ENCODE measurements at regions not wholly inside any gene's neighbourhood (a gene's known extent, or its start where the extent isn't known, plus 50 kb on each side); places are given as distances from the start of the nearest gene placed in this dataset.

DNA sequence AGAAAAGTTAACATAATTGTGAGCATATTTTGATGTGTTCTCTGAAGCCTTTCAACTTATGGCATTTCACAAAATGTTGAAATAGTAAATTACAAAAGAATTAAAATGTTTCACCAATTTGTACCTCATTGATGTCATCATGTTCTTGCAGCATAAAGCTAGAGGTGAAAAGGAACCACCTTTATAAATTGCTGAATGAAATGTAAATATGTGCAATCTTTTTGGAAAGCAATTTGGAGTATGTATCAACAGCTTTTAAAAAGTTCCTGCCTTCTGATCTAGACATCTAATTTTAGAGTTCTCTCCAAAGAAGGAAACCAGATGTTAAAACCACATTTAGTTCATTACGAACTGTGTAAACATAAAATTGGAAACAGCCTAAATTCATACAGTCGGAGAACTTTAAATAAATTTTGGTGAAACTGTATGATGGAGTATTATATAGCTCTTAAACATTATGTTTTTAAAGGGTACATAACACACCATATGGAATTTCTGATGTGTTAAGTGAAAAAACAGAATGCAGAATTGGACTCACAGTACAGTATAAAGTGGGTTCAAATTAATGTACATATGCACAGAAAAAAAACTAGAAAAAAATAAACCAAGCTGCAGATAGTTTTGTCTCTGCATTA is 311.2 kb upstream of the NAALADL2 start:
- TF ChIP-seq ARNTL (CRISPR knock-in tag; IDR thresholded peaks at IDR 0.05; ENCODE audit: borderline replicate concordance, low read depth) (no peak), OSR1 (CRISPR knock-in tag; IDR thresholded peaks at IDR 0.05) (no peak), TSHZ2 (CRISPR knock-in tag; IDR thresholded peaks at IDR 0.05) (no peak), TCF4 (CRISPR knock-in tag; IDR thresholded peaks at IDR 0.05; ENCODE audit: borderline replicate concordance) (no peak), GLIS3 (CRISPR knock-in tag; IDR thresholded peaks at IDR 0.05) (no peak), TOX (CRISPR knock-in tag; IDR thresholded peaks at IDR 0.05; ENCODE audit: borderline replicate concordance) (no peak), ZNF8 (CRISPR knock-in tag; IDR thresholded peaks at IDR 0.05) (no peak), PPARA (CRISPR knock-in tag; IDR thresholded peaks at IDR 0.05; ENCODE audit: borderline replicate concordance) (no peak), ZFP30 (CRISPR knock-in tag; IDR thresholded peaks at IDR 0.05) (no peak), ZC3H10 (CRISPR knock-in tag; IDR thresholded peaks at IDR 0.05) (no peak), PATZ1 (CRISPR knock-in tag; IDR thresholded peaks at IDR 0.05; ENCODE audit: borderline replicate concordance) (no peak), RARB (CRISPR knock-in tag; IDR thresholded peaks at IDR 0.05) (no peak), ESRRG (CRISPR knock-in tag; IDR thresholded peaks at IDR 0.05) (no peak)
- TF ChIP-seq, protein P1, sequence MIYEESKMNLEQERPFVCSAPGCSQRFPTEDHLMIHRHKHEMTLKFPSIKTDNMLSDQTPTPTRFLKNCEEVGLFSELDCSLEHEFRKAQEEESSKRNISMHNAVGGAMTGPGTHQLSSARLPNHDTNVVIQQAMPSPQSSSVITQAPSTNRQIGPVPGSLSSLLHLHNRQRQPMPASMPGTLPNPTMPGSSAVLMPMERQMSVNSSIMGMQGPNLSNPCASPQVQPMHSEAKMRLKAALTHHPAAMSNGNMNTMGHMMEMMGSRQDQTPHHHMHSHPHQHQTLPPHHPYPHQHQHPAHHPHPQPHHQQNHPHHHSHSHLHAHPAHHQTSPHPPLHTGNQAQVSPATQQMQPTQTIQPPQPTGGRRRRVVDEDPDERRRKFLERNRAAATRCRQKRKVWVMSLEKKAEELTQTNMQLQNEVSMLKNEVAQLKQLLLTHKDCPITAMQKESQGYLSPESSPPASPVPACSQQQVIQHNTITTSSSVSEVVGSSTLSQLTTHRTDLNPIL (CRISPR knock-in tag; IDR thresholded peaks at IDR 0.05; ENCODE audit: low read depth) = no peak

GRCh38 chr3:174548841-174549623 is 310.1 kb upstream of the NAALADL2 start:
- no peak for TF ChIP-seq ZFP30 (CRISPR knock-in tag; IDR thresholded peaks at IDR 0.05)
- no peak for TF ChIP-seq TOX (CRISPR knock-in tag; IDR thresholded peaks at IDR 0.05; ENCODE audit: borderline replicate concordance)
- TF ChIP-seq, protein P2, sequence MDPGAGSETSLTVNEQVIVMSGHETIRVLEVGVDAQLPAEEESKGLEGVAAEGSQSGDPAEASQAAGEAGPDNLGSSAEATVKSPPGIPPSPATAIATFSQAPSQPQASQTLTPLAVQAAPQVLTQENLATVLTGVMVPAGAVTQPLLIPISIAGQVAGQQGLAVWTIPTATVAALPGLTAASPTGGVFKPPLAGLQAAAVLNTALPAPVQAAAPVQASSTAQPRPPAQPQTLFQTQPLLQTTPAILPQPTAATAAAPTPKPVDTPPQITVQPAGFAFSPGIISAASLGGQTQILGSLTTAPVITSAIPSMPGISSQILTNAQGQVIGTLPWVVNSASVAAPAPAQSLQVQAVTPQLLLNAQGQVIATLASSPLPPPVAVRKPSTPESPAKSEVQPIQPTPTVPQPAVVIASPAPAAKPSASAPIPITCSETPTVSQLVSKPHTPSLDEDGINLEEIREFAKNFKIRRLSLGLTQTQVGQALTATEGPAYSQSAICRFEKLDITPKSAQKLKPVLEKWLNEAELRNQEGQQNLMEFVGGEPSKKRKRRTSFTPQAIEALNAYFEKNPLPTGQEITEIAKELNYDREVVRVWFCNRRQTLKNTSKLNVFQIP (CRISPR knock-in tag; IDR thresholded peaks at IDR 0.05; ENCODE audit: borderline replicate concordance, low read depth) = no peak
- no peak for TF ChIP-seq ARNTL (CRISPR knock-in tag; IDR thresholded peaks at IDR 0.05; ENCODE audit: borderline replicate concordance, low read depth)
- no peak for TF ChIP-seq OSR1 (CRISPR knock-in tag; IDR thresholded peaks at IDR 0.05)
- no peak for TF ChIP-seq BACH2 (CRISPR knock-in tag; IDR thresholded peaks at IDR 0.05; ENCODE audit: borderline replicate concordance)
- no peak for TF ChIP-seq ISL1 (CRISPR knock-in tag; IDR thresholded peaks at IDR 0.05)
- TF ChIP-seq CSDC2 (CRISPR knock-in tag; IDR thresholded peaks at IDR 0.05) = no peak
- no peak for TF ChIP-seq PPARA (CRISPR knock-in tag; IDR thresholded peaks at IDR 0.05; ENCODE audit: borderline replicate concordance)
- no peak for TF ChIP-seq ZFP3 (CRISPR knock-in tag; IDR thresholded peaks at IDR 0.05)
- TF ChIP-seq ESRRG (CRISPR knock-in tag; IDR thresholded peaks at IDR 0.05) = no peak
- no peak for ATAC-seq

More for the DNA sequence above, 311.2 kb upstream of the NAALADL2 start:
- no peak for ATAC-seq

DNA sequence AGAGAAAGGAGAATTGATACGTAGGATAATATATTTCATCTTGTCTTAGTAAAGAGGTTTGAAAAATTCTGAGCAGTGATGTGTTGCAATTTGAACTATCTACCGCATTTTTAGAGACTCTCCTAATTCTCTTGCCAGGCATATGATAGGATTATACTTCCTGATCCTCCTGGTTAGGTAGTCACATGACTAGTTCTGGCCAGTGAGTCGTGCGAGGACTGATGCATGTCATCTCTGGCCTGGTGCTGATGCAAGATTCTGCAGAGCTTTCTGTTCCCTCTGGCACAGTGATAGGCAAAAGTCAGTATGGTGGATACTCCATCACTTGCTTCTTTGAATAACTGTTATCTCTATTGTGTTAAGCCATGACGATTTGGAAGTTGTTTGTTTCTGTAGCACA is 277.6 kb upstream of the NAALADL2 start:
- ATAC-seq = no peak
- no peak for TF ChIP-seq GLIS3 (CRISPR knock-in tag; IDR thresholded peaks at IDR 0.05)
- no peak for TF ChIP-seq OSR1 (CRISPR knock-in tag; IDR thresholded peaks at IDR 0.05)
- TF ChIP-seq PATZ1 (CRISPR knock-in tag; IDR thresholded peaks at IDR 0.05; ENCODE audit: borderline replicate concordance) = no peak
- TF ChIP-seq, protein P2 (CRISPR knock-in tag; IDR thresholded peaks at IDR 0.05; ENCODE audit: borderline replicate concordance, low read depth) = no peak
- no peak for TF ChIP-seq PPARA (CRISPR knock-in tag; IDR thresholded peaks at IDR 0.05; ENCODE audit: borderline replicate concordance)
- no peak for TF ChIP-seq ARNTL (CRISPR knock-in tag; IDR thresholded peaks at IDR 0.05; ENCODE audit: borderline replicate concordance, low read depth)
- TF ChIP-seq ZC3H10 (CRISPR knock-in tag; IDR thresholded peaks at IDR 0.05) = no peak
- TF ChIP-seq SNAI2 (CRISPR knock-in tag; IDR thresholded peaks at IDR 0.05) = no peak
- TF ChIP-seq ZFP30 (CRISPR knock-in tag; IDR thresholded peaks at IDR 0.05) = no peak
- TF ChIP-seq ZNF8 (CRISPR knock-in tag; IDR thresholded peaks at IDR 0.05) = no peak
- no peak for TF ChIP-seq ISL1 (CRISPR knock-in tag; IDR thresholded peaks at IDR 0.05)
- no peak for TF ChIP-seq ZNF565 (CRISPR knock-in tag; conservative IDR thresholded peaks at IDR 0.05; ENCODE audit: low read depth)
- TF ChIP-seq, protein P3, sequence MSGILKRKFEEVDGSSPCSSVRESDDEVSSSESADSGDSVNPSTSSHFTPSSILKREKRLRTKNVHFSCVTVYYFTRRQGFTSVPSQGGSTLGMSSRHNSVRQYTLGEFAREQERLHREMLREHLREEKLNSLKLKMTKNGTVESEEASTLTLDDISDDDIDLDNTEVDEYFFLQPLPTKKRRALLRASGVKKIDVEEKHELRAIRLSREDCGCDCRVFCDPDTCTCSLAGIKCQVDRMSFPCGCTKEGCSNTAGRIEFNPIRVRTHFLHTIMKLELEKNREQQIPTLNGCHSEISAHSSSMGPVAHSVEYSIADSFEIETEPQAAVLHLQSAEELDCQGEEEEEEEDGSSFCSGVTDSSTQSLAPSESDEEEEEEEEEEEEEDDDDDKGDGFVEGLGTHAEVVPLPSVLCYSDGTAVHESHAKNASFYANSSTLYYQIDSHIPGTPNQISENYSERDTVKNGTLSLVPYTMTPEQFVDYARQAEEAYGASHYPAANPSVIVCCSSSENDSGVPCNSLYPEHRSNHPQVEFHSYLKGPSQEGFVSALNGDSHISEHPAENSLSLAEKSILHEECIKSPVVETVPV (CRISPR knock-in tag; IDR thresholded peaks at IDR 0.05) = no peak
- TF ChIP-seq ESRRG (CRISPR knock-in tag; IDR thresholded peaks at IDR 0.05) = no peak
- no peak for TF ChIP-seq RARB (CRISPR knock-in tag; IDR thresholded peaks at IDR 0.05)
